DND-41 (cell line): ENCODE measurements at regions not wholly inside any gene's neighbourhood (a gene's known extent, or its start where the extent isn't known, plus 50 kb on each side); places are given as distances from the start of the nearest gene placed in this dataset.

Source experiments
- ATAC-seq: fragments of 200-7000 bp; cut with Tn5 transposase; 3 replicates; pipeline ENCODE4 v1.9.1; 2021; ENCODE audit warnings: low read depth; ENCODE audit not compliant: insufficient read depth
- DNase-seq: peaks from one replicate; pipeline ENCODE4 v3.0.0-alpha.2; 2020
- H2AFZ ChIP-seq: 2 replicates; pipeline ENCODE4 v1.6.0; 2012; ENCODE audit warnings: low read depth, low read length
- H3K27ac ChIP-seq: 2 replicates; pipeline ENCODE4 v1.5.1; 2012; ENCODE audit warnings: low read length, inconsistent platforms
- H3K27me3 ChIP-seq: fragments of 200-600 bp; sonication (generic); 2 replicates; pipeline ENCODE4 v1.6.0; 2012; ENCODE audit warnings: low read length, mild to moderate bottlenecking, inconsistent platforms; ENCODE audit not compliant: insufficient read depth, poor library complexity
- H3K36me3 ChIP-seq: 2 replicates; pipeline ENCODE4 v1.5.1; 2012; ENCODE audit warnings: low read length, inconsistent platforms; ENCODE audit not compliant: insufficient read depth
- H3K4me1 ChIP-seq: 2 replicates; pipeline ENCODE4 v1.5.1; 2012; ENCODE audit warnings: mild to moderate bottlenecking, low read length; ENCODE audit not compliant: insufficient read depth
- H3K4me2 ChIP-seq: 2 replicates; pipeline ENCODE4 v1.6.0; 2012; ENCODE audit warnings: mild to moderate bottlenecking, moderate library complexity, low read length, inconsistent platforms; ENCODE audit not compliant: insufficient read depth
- H3K4me3 ChIP-seq, 2 experiments: fragments of 200-600 bp in 1 of 2; shearing (Covaris generic) in 1 of 2; 2 replicates each; pipeline ENCODE4 v1.5.1; 2012 to 2016; ENCODE audit warnings: inconsistent platforms in 2 of 2, low read length in 2 of 2, mild to moderate bottlenecking in 2 of 2, low read depth in 1 of 2, moderate library complexity in 1 of 2
- H3K79me2 ChIP-seq: 2 replicates; pipeline ENCODE4 v1.6.0; 2012; ENCODE audit warnings: low read length, inconsistent platforms; ENCODE audit not compliant: insufficient read depth
- H3K9ac ChIP-seq: 2 replicates; pipeline ENCODE4 v1.6.0; 2012; ENCODE audit warnings: low read depth, mild to moderate bottlenecking, inconsistent platforms, low read length, moderate library complexity
- H3K9me3 ChIP-seq: 2 replicates; pipeline ENCODE4 v1.5.1; 2012; ENCODE audit warnings: low read length, moderate library complexity, mild to moderate bottlenecking, inconsistent platforms; ENCODE audit not compliant: insufficient read depth, severe bottlenecking
- H4K20me1 ChIP-seq: 2 replicates; pipeline ENCODE4 v1.6.0; 2012; ENCODE audit warnings: low read length; ENCODE audit not compliant: insufficient read depth
- EZH2 ChIP-seq: IDR thresholded peaks from 3 replicates; pipeline ENCODE4 v1.6.1; 2012; ENCODE audit warnings: borderline replicate concordance, low read depth, mild to moderate bottlenecking, moderate library complexity, low read length, inconsistent platforms; ENCODE audit not compliant: severe bottlenecking
- TF ChIP-seq, protein P1 (sequence below): IDR thresholded peaks from 2 replicates; pipeline ENCODE4 v1.5.1; 2012; ENCODE audit warnings: borderline replicate concordance, low read length, moderate library complexity, mild to moderate bottlenecking; ENCODE audit not compliant: poor library complexity, severe bottlenecking; ENCODE audit errors: extremely low read depth

DNA sequence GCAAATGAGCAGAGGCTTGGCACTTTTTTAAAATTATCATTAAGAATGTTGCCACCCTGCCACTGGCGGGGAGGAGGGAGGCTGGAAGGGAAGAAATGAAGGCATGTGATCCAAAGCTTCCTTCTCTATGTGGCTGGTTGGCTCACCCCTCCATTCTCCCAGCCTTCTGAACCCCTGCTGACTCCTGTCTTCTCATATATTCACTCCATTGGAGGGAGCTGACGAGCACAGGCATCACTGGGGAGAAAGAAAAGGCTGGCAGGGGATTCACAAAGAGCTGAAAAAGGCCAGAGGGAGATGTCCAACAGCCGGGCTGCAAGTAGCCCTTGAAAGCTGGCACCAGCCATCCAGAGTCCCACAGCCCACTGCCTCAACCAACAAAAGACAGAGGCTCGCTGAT, 495.6 kb downstream of the BCOR start:
- Histone ChIP-seq H3K4me1 (no peaks in the 10 kb centered on the region), H3K9me3 (no peaks in the 10 kb centered on the region), H3K4me3 (no peak overlapping the region), H3K4me2 (no peak overlapping the region), H3K27me3 (no peaks in the 10 kb centered on the region), H4K20me1 (no peaks in the 10 kb centered on the region), H2AFZ (no peak overlapping the region), H3K27ac (no peak overlapping the region), H3K9ac (no peak overlapping the region), H3K36me3 (no peaks in the 10 kb centered on the region), H3K79me2 (no peaks in the 10 kb centered on the region)
- TF ChIP-seq, protein P1, sequence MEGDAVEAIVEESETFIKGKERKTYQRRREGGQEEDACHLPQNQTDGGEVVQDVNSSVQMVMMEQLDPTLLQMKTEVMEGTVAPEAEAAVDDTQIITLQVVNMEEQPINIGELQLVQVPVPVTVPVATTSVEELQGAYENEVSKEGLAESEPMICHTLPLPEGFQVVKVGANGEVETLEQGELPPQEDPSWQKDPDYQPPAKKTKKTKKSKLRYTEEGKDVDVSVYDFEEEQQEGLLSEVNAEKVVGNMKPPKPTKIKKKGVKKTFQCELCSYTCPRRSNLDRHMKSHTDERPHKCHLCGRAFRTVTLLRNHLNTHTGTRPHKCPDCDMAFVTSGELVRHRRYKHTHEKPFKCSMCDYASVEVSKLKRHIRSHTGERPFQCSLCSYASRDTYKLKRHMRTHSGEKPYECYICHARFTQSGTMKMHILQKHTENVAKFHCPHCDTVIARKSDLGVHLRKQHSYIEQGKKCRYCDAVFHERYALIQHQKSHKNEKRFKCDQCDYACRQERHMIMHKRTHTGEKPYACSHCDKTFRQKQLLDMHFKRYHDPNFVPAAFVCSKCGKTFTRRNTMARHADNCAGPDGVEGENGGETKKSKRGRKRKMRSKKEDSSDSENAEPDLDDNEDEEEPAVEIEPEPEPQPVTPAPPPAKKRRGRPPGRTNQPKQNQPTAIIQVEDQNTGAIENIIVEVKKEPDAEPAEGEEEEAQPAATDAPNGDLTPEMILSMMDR: no peak
- no peak for TF ChIP-seq EZH2
- ATAC-seq: no peak
- no peak for DNase-seq

DNA sequence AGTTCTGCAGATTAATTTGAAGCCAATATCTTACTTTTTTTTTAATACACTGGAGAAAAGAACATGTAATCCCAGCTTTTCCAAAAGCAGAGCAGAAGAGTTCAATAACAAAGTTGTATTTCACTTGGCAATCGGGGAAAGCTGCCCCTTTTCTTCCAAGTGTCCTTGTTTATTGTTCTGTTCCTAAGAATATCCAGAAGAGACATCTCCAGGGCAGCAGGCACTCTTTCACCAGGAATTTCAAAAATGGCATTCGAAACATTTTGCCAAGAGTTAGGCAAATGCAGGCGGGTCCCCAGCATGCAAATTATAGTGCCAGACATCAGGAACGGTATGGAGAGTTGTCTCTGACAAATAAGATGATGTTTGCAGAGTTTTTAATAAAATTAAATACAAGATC, 494.5 kb downstream of the BCOR start:
- TF ChIP-seq, protein P1: no peak
- no peak for TF ChIP-seq EZH2
- Histone ChIP-seq H3K9me3 (no peaks in the 10 kb centered on the region), H3K4me1 (no peaks in the 10 kb centered on the region), H3K27me3 (no peaks in the 10 kb centered on the region), H3K27ac (no peak overlapping the region), H3K4me3 (no peak overlapping the region), H4K20me1 (no peaks in the 10 kb centered on the region), H2AFZ (no peak overlapping the region), H3K4me2 (no peak overlapping the region), H3K79me2 (no peaks in the 10 kb centered on the region), H3K36me3 (no peaks in the 10 kb centered on the region), H3K9ac (no peak overlapping the region)
- ATAC-seq: no peak
- no peak for DNase-seq

DNA sequence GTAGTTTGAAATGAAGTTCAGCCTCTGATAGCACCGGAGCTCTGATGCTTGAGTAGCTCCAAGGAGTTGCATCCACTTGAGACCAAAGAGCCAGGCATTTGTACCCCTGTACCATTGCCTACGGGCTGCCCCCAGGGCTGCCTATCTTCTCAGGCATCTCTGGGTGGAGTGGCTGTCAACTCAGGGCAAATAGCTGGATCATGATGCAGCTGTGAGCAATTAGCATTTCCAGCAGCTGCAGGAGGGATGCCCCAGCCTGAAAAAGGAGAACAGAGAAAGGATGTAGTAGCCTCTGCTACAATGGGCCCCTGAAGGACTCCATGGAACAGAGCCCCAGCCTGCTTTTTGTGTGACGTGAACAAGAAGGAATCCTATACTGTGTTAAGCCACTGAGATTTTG, 492.6 kb downstream of the BCOR start:
- H3K4me3 ChIP-seq: no peak overlapping the region
- H2AFZ ChIP-seq: no peak overlapping the region
- TF ChIP-seq EZH2: no peak
- TF ChIP-seq, protein P1: no peak

DNA sequence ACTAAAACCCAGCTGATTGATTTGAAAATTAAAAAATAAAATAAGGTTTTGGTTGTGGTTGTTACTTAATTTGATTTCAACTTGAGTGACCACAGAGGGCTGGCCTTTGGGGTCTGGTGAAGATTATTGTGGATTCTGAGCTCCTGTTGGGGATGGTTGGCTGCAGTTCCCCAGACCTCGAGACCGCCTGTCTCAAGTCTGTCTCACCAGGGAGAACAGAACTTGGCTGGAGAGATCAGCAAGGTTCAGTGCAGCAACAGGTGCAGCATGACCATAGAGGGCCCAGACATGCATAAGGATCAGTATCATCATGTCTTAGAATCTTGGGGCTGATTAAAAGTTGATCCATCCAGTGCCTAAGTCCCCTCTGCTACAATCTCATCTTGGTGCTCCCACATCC, 491.9 kb downstream of the BCOR start:
- Histone ChIP-seq H3K9me3 (no peaks in the 10 kb centered on the region), H3K36me3 (no peaks in the 10 kb centered on the region), H3K9ac (no peak overlapping the region), H3K27me3 (no peaks in the 10 kb centered on the region), H3K4me1 (no peaks in the 10 kb centered on the region), H3K4me3 (no peak overlapping the region), H2AFZ (no peak overlapping the region), H3K4me2 (no peak overlapping the region), H3K27ac (no peak overlapping the region), H4K20me1 (no peaks in the 10 kb centered on the region), H3K79me2 (no peaks in the 10 kb centered on the region)
- TF ChIP-seq EZH2: no peak
- TF ChIP-seq, protein P1: no peak
- no peak for DNase-seq
- ATAC-seq: no peak

More for the DNA sequence above, 492.6 kb downstream of the BCOR start:
- no peaks in the 10 kb centered on the region for H3K27me3 ChIP-seq
- H3K4me1 ChIP-seq: no peaks in the 10 kb centered on the region
- no peaks in the 10 kb centered on the region for H3K9me3 ChIP-seq
- H3K9ac ChIP-seq: no peak overlapping the region
- DNase-seq: no peak
- no peak overlapping the region for H3K4me2 ChIP-seq
- H3K79me2 ChIP-seq: no peaks in the 10 kb centered on the region
- ATAC-seq: no peak
- H4K20me1 ChIP-seq: no peaks in the 10 kb centered on the region
- H3K27ac ChIP-seq: no peak overlapping the region
- H3K36me3 ChIP-seq: no peaks in the 10 kb centered on the region
